ENCODE measurements at regions not wholly inside any gene's neighbourhood (a gene's known extent, or its start where the extent isn't known, plus 50 kb on each side); places are given as distances from the start of the nearest gene placed in this dataset.

DNA sequence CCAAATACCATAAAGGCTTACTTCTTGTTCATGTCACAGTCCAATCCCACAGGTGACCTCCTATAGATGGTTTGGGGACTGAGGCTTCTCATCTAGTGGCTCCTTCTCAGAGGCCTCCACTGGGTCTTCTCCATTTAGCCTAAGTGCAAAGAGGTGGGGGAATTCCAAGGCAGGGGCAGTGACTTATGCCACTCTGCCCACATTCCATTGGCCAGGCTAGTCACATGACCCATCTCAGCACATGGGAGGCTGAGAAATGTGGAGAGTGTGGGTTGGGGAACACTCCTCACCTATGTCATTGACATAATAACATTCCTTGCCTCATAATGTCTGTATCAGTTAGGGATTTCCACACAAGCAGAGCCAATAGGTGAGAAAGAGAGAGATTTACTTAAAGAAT lies 104.3 kb upstream of the PLXNA4 start:
- TF ChIP-seq CTCF (IDR thresholded peaks at IDR 0.05; ENCODE audit: borderline replicate concordance, extremely low read depth, low read length, poor library complexity, severe bottlenecking) = no peak
- no peak for TF ChIP-seq EZH2 (IDR thresholded peaks at IDR 0.05; ENCODE audit: borderline replicate concordance, low read depth, low read length, severe bottlenecking)

All from DND-41 (cell line).